CD14-positive monocyte (primary cell): ENCODE measurements at regions not wholly inside any gene's neighbourhood (a gene's known extent, or its start where the extent isn't known, plus 50 kb on each side); places are given as distances from the start of the nearest gene placed in this dataset.

Experiments
- DNase-seq, 3 donors: peaks; one replicate each; pipeline ENCODE4 v3.0.0-alpha.2; 2011 to 2022
- H2AFZ ChIP-seq: 2 replicates; pipeline ENCODE4 v1.6.0; 2012; ENCODE audit warnings: mild to moderate bottlenecking, low read depth, low read length, inconsistent platforms; ENCODE audit not compliant: insufficient read depth, poor library complexity, severe bottlenecking
- H3K27ac ChIP-seq, 2 donors: 1 replicate in 1 of 2; 2 replicates in 1 of 2; pipeline ENCODE4 v1.5.1; 2012 to 2013; ENCODE audit warnings: low read length in 2 of 2, control low read depth in 1 of 2, inconsistent platforms in 1 of 2, low read depth in 1 of 2, mild to moderate bottlenecking in 1 of 2
- H3K27me3 ChIP-seq, 2 donors: one replicate each; pipeline versions ENCODE4 v1.6.0 to v1.6.1; 2011 to 2013; ENCODE audit warnings: low read length in 2 of 2; ENCODE audit not compliant: control insufficient read depth in 2 of 2, insufficient read depth in 2 of 2
- H3K36me3 ChIP-seq, 2 donors: replicated peaks in 1 of 2; 1 replicate in 1 of 2; 2 replicates in 1 of 2; pipeline versions ENCODE4 v1.5.1 to v1.6.1; 2012 to 2013; ENCODE audit warnings: low read length in 2 of 2, control low read depth in 1 of 2, inconsistent platforms in 1 of 2, mild to moderate bottlenecking in 1 of 2; ENCODE audit not compliant: insufficient read depth in 2 of 2, control insufficient read depth in 1 of 2
- H3K4me1 ChIP-seq, 2 donors: 1 replicate in 1 of 2; 2 replicates in 1 of 2; pipeline versions ENCODE4 v1.5.1 to v1.6.1; 2012 to 2013; ENCODE audit warnings: low read length in 2 of 2, control low read depth in 1 of 2, inconsistent platforms in 1 of 2, mild to moderate bottlenecking in 1 of 2, moderate library complexity in 1 of 2; ENCODE audit not compliant: insufficient read depth in 2 of 2, control insufficient read depth in 1 of 2
- H3K4me2 ChIP-seq: replicated peaks from 2 replicates; pipeline ENCODE3; 2012; ENCODE audit warnings: low read length, moderate library complexity, mild to moderate bottlenecking; ENCODE audit not compliant: poor library complexity, severe bottlenecking; ENCODE audit errors: extremely low read depth
- H3K4me3 ChIP-seq, 3 experiments: fragments of 200-600 bp in 1 of 3; sonication (generic) in 1 of 3; replicated peaks in 1 of 3; 1 replicate in 2 of 3; 2 replicates in 1 of 3; pipeline ENCODE4 v1.5.1; 2011 to 2013; ENCODE audit warnings: low read length in 3 of 3, mild to moderate bottlenecking in 3 of 3, control low read depth in 2 of 3, low read depth in 2 of 3, inconsistent platforms in 1 of 3, moderate library complexity in 1 of 3
- H3K79me2 ChIP-seq: 2 replicates; pipeline ENCODE4 v1.6.0; 2012; ENCODE audit warnings: mild to moderate bottlenecking, control low read depth, inconsistent platforms, low read length, moderate library complexity; ENCODE audit not compliant: insufficient read depth
- H3K9ac ChIP-seq: 2 replicates; pipeline ENCODE4 v1.6.0; 2017; ENCODE audit warnings: low read length, mild to moderate bottlenecking; ENCODE audit not compliant: insufficient read depth, poor library complexity, severe bottlenecking
- H3K9me3 ChIP-seq, 2 donors: replicated peaks in 1 of 2; 1 replicate in 1 of 2; 2 replicates in 1 of 2; pipeline versions ENCODE4 v1.5.1 to v1.6.1; 2012 to 2013; ENCODE audit warnings: low read length in 2 of 2, control low read depth in 1 of 2; ENCODE audit not compliant: control insufficient read depth in 1 of 2, insufficient read depth in 1 of 2
- H4K20me1 ChIP-seq: 2 replicates; pipeline ENCODE4 v1.6.0; 2012; ENCODE audit warnings: mild to moderate bottlenecking, low read length, control low read depth, moderate library complexity; ENCODE audit not compliant: insufficient read depth
- H3K27ac Mint-ChIP-seq, 7 donors: one replicate each; pipeline ENCODE4 v1.8.0; 2020; ENCODE audit warnings: mild to moderate bottlenecking in 7 of 7, mixed read lengths in 7 of 7, moderate library complexity in 6 of 7, inconsistent platforms in 2 of 7
- H3K27me3 Mint-ChIP-seq, 3 donors: one replicate each; pipeline ENCODE4 v1.8.0; 2021 to 2022; ENCODE audit warnings: low read depth in 3 of 3, mild to moderate bottlenecking in 3 of 3, mixed read lengths in 3 of 3, moderate library complexity in 3 of 3, inconsistent platforms in 1 of 3
- H3K36me3 Mint-ChIP-seq, 2 donors: one replicate each; pipeline ENCODE4 v1.8.0; 2020; ENCODE audit warnings: mixed read lengths in 2 of 2, inconsistent platforms in 1 of 2, mild to moderate bottlenecking in 1 of 2
- H3K4me1 Mint-ChIP-seq: one replicate; pipeline ENCODE4 v1.8.0; 2020; ENCODE audit warnings: mild to moderate bottlenecking, mixed read lengths
- H3K4me3 Mint-ChIP-seq, 2 donors: one replicate each; pipeline ENCODE4 v1.8.0; 2020; ENCODE audit warnings: mild to moderate bottlenecking in 2 of 2, mixed read lengths in 2 of 2, moderate library complexity in 1 of 2
- H3K9me3 Mint-ChIP-seq, 7 donors: one replicate each; pipeline ENCODE4 v1.8.0; 2020 to 2022; ENCODE audit warnings: mixed read lengths in 7 of 7, mild to moderate bottlenecking in 6 of 7, moderate library complexity in 6 of 7, inconsistent platforms in 2 of 7
- CTCF ChIP-seq: fragments of 200-600 bp; IDR thresholded peaks from one replicate; pipeline ENCODE4 v1.8.0; 2022; ENCODE audit warnings: antibody characterized with exemption, mild to moderate bottlenecking
- WGBS: methylation state at CpG from one replicate; pipeline ENCODE4 v1.1.5; 2013; ENCODE audit warnings: missing lambda C conversion rate; ENCODE audit not compliant: insufficient coverage; 5-methylcytosine and 5-hydroxymethylcytosine counted together
- intact Hi-C, 2 donors: fragments of 100-400 bp; cut with micrococcal nuclease; formaldehyde crosslinking; loops; one replicate each; pipeline versions ENCODE4 v1.15.0 to v1.15.1; 2023

GRCh38 chr14:43252866-43253265 lies 1254.2 kb downstream of the FSCB start:
- H3K9me3 Mint-ChIP-seq = peaks cover 2 to 13% (median 4%) of the 10 kb centered on the region in 7 donors
- Histone ChIP-seq H2AFZ (no peak overlapping the region), H3K9ac (no peak overlapping the region), H3K27ac (no peak overlapping the region), H3K36me3 (no peaks in the 10 kb centered on the region), H3K79me2 (no peaks in the 10 kb centered on the region), H3K27me3 (no peaks in the 10 kb centered on the region), H3K4me2 (no peak overlapping the region), H3K4me3 (no peak overlapping the region), H4K20me1 (no peaks in the 10 kb centered on the region), H3K4me1 (no peaks in the 10 kb centered on the region), H3K9me3 (no peaks in the 10 kb centered on the region)
- H3K36me3 Mint-ChIP-seq = no peaks in the 10 kb centered on the region
- no peak for TF ChIP-seq CTCF
- no peak overlapping the region for H3K27ac Mint-ChIP-seq
- H3K4me1 Mint-ChIP-seq = no peaks in the 10 kb centered on the region
- H3K4me3 Mint-ChIP-seq = no peak overlapping the region
- 100% methylated on average over 2 of the region's 6 CpGs for WGBS
- no peak for DNase-seq
- intact Hi-C loops = no loop called here
- no peaks in the 10 kb centered on the region for H3K27me3 Mint-ChIP-seq

GRCh38 chr14:43249591-43249990 lies 1257.5 kb downstream of the FSCB start:
- no peaks in the 10 kb centered on the region for H3K4me1 Mint-ChIP-seq
- intact Hi-C loops = no loop called here
- Histone ChIP-seq H4K20me1 (no peaks in the 10 kb centered on the region), H3K79me2 (no peaks in the 10 kb centered on the region), H3K27ac (no peak overlapping the region), H3K4me2 (no peak overlapping the region), H3K4me1 (no peaks in the 10 kb centered on the region), H3K9ac (no peak overlapping the region), H3K9me3 (peaks cover 0 to 6% of the 10 kb centered on the region in 2 donors), H3K36me3 (no peaks in the 10 kb centered on the region), H3K4me3 (no peak overlapping the region), H3K27me3 (no peaks in the 10 kb centered on the region), H2AFZ (no peak overlapping the region)
- peaks cover 0 to 2% (median 0%) of the 10 kb centered on the region in 3 donors for H3K27me3 Mint-ChIP-seq
- DNase-seq = no peak
- peaks cover 0 to 14% (median 2%) of the 10 kb centered on the region in 7 donors for H3K9me3 Mint-ChIP-seq
- no peaks in the 10 kb centered on the region for H3K36me3 Mint-ChIP-seq
- H3K4me3 Mint-ChIP-seq = no peak overlapping the region
- no peak overlapping the region for H3K27ac Mint-ChIP-seq
- no peak for TF ChIP-seq CTCF
- WGBS = no CpG with 5 or more reads among the region's 3 CpGs
